Mesendoderm (in vitro differentiated cells): ENCODE measurements at regions not wholly inside any gene's neighbourhood (a gene's known extent, or its start where the extent isn't known, plus 50 kb on each side); places are given as distances from the start of the nearest gene placed in this dataset.

Experiments used
- DNase-seq: peaks from one replicate; pipeline ENCODE4 v3.0.0; 2013
- H2AK5ac ChIP-seq: 2 replicates; pipeline ENCODE4 v1.6.1; 2013; ENCODE audit warnings: low read length, inconsistent platforms
- H2BK120ac ChIP-seq: 2 replicates; pipeline ENCODE4 v1.6.1; 2013; ENCODE audit warnings: low read depth, mild to moderate bottlenecking, low read length, moderate library complexity, mixed read lengths
- H2BK15ac ChIP-seq: replicated peaks from 2 replicates; pipeline ENCODE4 v1.6.1; 2013; ENCODE audit warnings: low read depth, mild to moderate bottlenecking, moderate library complexity
- H2BK5ac ChIP-seq: 2 replicates; pipeline ENCODE4 v1.6.1; 2013; ENCODE audit warnings: low read length, inconsistent platforms
- H3K18ac ChIP-seq: 2 replicates; pipeline ENCODE4 v1.6.1; 2013; ENCODE audit warnings: mild to moderate bottlenecking, low read length, mixed read lengths
- H3K23ac ChIP-seq: one replicate; pipeline ENCODE4 v1.6.1; 2013; ENCODE audit warnings: low read length
- H3K27ac ChIP-seq: 2 replicates; pipeline ENCODE4 v1.5.1; 2013; ENCODE audit warnings: low read depth, mild to moderate bottlenecking, inconsistent platforms, low read length, moderate library complexity
- H3K27me3 ChIP-seq: 2 replicates; pipeline ENCODE4 v1.6.1; 2013; ENCODE audit warnings: low read length, control low read depth, mild to moderate bottlenecking, inconsistent platforms; ENCODE audit not compliant: insufficient read depth, poor library complexity
- H3K36me3 ChIP-seq: 2 replicates; pipeline ENCODE4 v1.6.1; 2013; ENCODE audit warnings: low read length, inconsistent platforms; ENCODE audit not compliant: control insufficient read depth, insufficient read depth
- H3K4ac ChIP-seq: one replicate; pipeline ENCODE4 v1.6.1; 2013; ENCODE audit warnings: low read depth, mild to moderate bottlenecking, low read length, moderate library complexity
- H3K4me1 ChIP-seq: 2 replicates; pipeline ENCODE4 v1.6.1; 2013; ENCODE audit warnings: low read depth, low read length, inconsistent platforms; ENCODE audit not compliant: control insufficient read depth
- H3K4me2 ChIP-seq: 2 replicates; pipeline ENCODE4 v1.6.1; 2013; ENCODE audit warnings: low read length
- H3K4me3 ChIP-seq: 2 replicates; pipeline ENCODE4 v1.5.1; 2013; ENCODE audit warnings: mild to moderate bottlenecking, low read length
- H3K56ac ChIP-seq: one replicate; pipeline ENCODE4 v1.6.1; 2013; ENCODE audit warnings: low read length
- H3K79me1 ChIP-seq: 2 replicates; pipeline ENCODE4 v1.6.1; 2013; ENCODE audit warnings: low read length, inconsistent platforms
- H3K79me2 ChIP-seq: 2 replicates; pipeline ENCODE4 v1.6.1; 2013; ENCODE audit warnings: mild to moderate bottlenecking, low read length; ENCODE audit not compliant: control insufficient read depth, insufficient read depth
- H3K9ac ChIP-seq: 2 replicates; pipeline ENCODE4 v1.6.1; 2013; ENCODE audit warnings: low read length, inconsistent platforms
- H4K5ac ChIP-seq: one replicate; pipeline ENCODE4 v1.6.1; 2013; ENCODE audit warnings: low read length
- H4K8ac ChIP-seq: one replicate; pipeline ENCODE4 v1.6.1; 2013; ENCODE audit warnings: low read depth, mild to moderate bottlenecking, control low read depth, low read length, moderate library complexity
- WGBS: extraction: QIAGEN DNeasy Blood & Tissue Kit; methylation state at CpG from one replicate; pipeline ENCODE4 v1.1.7; 2013; ENCODE audit warnings: low lambda C conversion rate, missing lambda C conversion rate; ENCODE audit not compliant: insufficient coverage; ENCODE audit errors: extremely low coverage; 5-methylcytosine and 5-hydroxymethylcytosine counted together

DNA sequence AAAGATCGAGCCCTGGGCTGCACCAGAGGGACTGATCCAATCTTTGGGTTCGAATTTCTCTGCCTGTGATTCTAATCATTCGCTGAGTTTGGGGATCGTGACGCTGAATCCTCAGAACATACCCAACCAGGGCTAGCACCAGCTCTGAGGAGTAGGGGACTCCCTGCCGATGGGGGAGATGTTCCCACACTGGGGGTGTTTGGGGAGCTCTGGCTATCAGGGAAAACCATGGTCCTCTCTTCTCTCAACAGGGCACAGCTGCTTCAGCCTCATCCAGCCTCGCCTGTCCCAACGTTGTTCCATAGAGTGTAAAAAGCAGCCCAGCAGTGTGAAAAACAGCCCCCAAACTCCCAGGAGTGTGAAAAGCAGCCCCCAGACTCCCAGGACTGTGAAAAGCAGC lies 136.6 kb downstream of the ANKRD60 start:
- H3K23ac ChIP-seq = no peak overlapping the region
- H2BK15ac ChIP-seq = no peak overlapping the region
- no peak overlapping the region for H4K8ac ChIP-seq
- no peaks in the 10 kb centered on the region for H3K36me3 ChIP-seq
- H3K9ac ChIP-seq = no peak overlapping the region
- no peak overlapping the region for H3K56ac ChIP-seq
- no peak overlapping the region for H3K4me3 ChIP-seq
- no peak for DNase-seq
- H3K4me1 ChIP-seq = no peaks in the 10 kb centered on the region
- no peak overlapping the region for H2BK5ac ChIP-seq
- no peak overlapping the region for H3K4ac ChIP-seq
- H3K79me2 ChIP-seq = no peaks in the 10 kb centered on the region
- H4K5ac ChIP-seq = no peak overlapping the region
- H2AK5ac ChIP-seq = no peak overlapping the region
- no peaks in the 10 kb centered on the region for H3K27me3 ChIP-seq
- no CpG with 5 or more reads among the region's 8 CpGs for WGBS
- H3K27ac ChIP-seq = no peak overlapping the region
- H3K79me1 ChIP-seq = no peaks in the 10 kb centered on the region
- no peak overlapping the region for H3K18ac ChIP-seq
- no peak overlapping the region for H2BK120ac ChIP-seq
- no peak overlapping the region for H3K4me2 ChIP-seq

DNA sequence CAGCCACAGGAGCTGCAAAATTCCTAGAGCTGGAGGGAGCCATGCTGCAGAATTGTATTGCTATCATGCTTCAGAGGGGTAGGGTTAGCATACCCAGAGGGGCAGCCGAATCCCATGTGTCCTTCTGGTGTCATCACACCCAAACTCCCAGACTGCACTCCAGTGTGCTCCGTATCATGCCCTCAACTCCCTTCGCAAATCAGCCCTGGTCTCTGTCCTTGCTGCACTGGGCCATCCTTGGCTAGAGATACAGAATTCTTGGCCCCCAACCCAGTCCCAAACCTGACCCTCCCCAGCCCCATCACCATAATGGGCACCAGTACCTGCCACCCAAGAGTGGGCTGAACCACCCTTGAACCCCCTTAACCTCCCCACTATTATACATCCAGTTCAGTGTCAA lies 138.3 kb downstream of the ANKRD60 start:
- no peaks in the 10 kb centered on the region for H3K27me3 ChIP-seq
- no peaks in the 10 kb centered on the region for H3K4me1 ChIP-seq
- no peaks in the 10 kb centered on the region for H3K79me1 ChIP-seq
- no peak overlapping the region for H3K4me2 ChIP-seq
- no peak overlapping the region for H4K8ac ChIP-seq
- no peak overlapping the region for H3K9ac ChIP-seq
- no peak overlapping the region for H2AK5ac ChIP-seq
- no peak overlapping the region for H3K56ac ChIP-seq
- no peaks in the 10 kb centered on the region for H3K79me2 ChIP-seq
- H3K27ac ChIP-seq = no peak overlapping the region
- WGBS = no CpG with 5 or more reads among the region's 3 CpGs
- no peak overlapping the region for H3K4me3 ChIP-seq
- H3K36me3 ChIP-seq = no peaks in the 10 kb centered on the region
- H2BK5ac ChIP-seq = no peak overlapping the region
- H2BK15ac ChIP-seq = no peak overlapping the region
- no peak overlapping the region for H2BK120ac ChIP-seq
- no peak for DNase-seq
- H3K4ac ChIP-seq = no peak overlapping the region
- H4K5ac ChIP-seq = no peak overlapping the region
- H3K18ac ChIP-seq = no peak overlapping the region
- H3K23ac ChIP-seq = no peak overlapping the region

DNA sequence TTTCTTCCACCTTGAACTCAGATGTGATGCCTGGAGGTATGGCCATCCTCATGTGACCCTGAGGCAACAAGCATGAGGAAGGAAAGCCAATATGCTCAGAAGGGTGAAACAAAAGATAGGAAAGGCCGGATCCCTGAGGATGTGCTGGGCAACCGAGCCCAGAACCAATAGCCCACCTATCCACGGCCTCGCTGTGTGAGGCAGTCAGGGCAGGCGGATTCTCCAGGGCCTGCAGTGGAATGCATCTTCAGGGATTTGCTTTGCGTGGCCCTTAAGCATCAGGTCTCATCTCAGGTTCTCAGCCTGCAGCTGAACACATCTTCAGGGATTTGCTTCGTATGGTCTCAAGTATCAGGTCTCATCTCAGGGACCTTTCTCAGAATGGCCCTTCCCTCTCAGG lies 139.8 kb downstream of the ANKRD60 start:
- Histone ChIP-seq H2BK120ac (no peak overlapping the region), H3K27me3 (no peaks in the 10 kb centered on the region), H3K79me1 (no peaks in the 10 kb centered on the region), H3K56ac (no peak overlapping the region), H3K4me1 (no peaks in the 10 kb centered on the region), H4K8ac (no peak overlapping the region), H3K23ac (no peak overlapping the region), H3K27ac (no peak overlapping the region), H2AK5ac (no peak overlapping the region), H3K79me2 (no peaks in the 10 kb centered on the region), H3K4ac (no peak overlapping the region), H3K36me3 (no peaks in the 10 kb centered on the region), H3K18ac (no peak overlapping the region), H2BK15ac (no peak overlapping the region), H3K4me2 (no peak overlapping the region), H2BK5ac (no peak overlapping the region), H4K5ac (no peak overlapping the region), H3K4me3 (no peak overlapping the region), H3K9ac (no peak overlapping the region)
- WGBS = no CpG with 5 or more reads among the region's 7 CpGs
- no peak for DNase-seq

DNA sequence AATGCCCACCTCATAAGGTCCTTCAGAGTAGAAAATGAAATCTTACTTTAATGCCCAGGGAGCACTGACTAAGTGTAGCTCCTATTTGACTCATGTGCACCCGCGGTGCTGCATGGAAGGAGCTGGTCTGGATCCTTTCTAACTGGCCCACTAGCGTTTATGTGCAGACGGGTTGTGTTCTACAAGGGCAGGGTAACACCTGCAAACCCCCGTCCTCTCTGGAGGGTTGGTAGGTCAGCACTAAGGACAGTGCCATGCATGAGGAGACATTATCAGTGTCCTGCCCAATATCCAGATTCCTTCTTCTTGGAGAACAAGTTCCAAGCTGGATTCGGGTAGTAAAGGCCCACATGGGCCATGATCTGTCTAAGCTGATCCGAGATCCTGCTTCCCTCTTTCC lies 140.3 kb downstream of the ANKRD60 start:
- H3K18ac ChIP-seq = no peak overlapping the region

DNA sequence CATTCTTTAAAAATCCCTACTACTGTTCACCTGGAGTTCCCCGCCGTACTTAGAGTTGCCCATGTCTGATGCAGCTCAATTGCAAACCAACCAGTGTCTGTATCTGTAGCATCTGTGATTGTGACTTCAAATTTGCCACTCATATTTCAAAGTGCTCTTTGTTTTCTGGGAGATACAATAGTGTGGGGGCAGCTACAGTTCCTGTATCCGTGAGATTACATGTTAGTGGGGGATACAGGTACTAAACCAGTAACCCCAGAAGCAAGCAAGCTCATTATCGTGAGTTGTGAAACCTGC lies 140.9 kb downstream of the ANKRD60 start:
- Histone ChIP-seq H2BK120ac (no peak overlapping the region), H3K4me1 (no peaks in the 10 kb centered on the region), H3K27me3 (no peaks in the 10 kb centered on the region), H2AK5ac (no peak overlapping the region), H3K18ac (no peak overlapping the region), H3K4me2 (no peak overlapping the region), H3K27ac (no peak overlapping the region), H3K56ac (no peak overlapping the region), H4K8ac (no peak overlapping the region), H3K4me3 (no peak overlapping the region), H2BK15ac (no peak overlapping the region), H3K79me1 (no peaks in the 10 kb centered on the region), H3K23ac (no peak overlapping the region), H4K5ac (no peak overlapping the region), H3K4ac (no peak overlapping the region), H3K36me3 (no peaks in the 10 kb centered on the region), H2BK5ac (no peak overlapping the region), H3K79me2 (no peaks in the 10 kb centered on the region), H3K9ac (no peak overlapping the region)
- no CpG with 5 or more reads among the region's 4 CpGs for WGBS
- no peak for DNase-seq

More for the DNA sequence above, 140.3 kb downstream of the ANKRD60 start:
- no peaks in the 10 kb centered on the region for H3K79me2 ChIP-seq
- H3K4me3 ChIP-seq = no peak overlapping the region
- no peaks in the 10 kb centered on the region for H3K36me3 ChIP-seq
- no peak overlapping the region for H2BK120ac ChIP-seq
- H3K79me1 ChIP-seq = no peaks in the 10 kb centered on the region
- DNase-seq = no peak
- no peak overlapping the region for H3K4ac ChIP-seq
- H4K5ac ChIP-seq = no peak overlapping the region
- no peak overlapping the region for H2AK5ac ChIP-seq
- no peaks in the 10 kb centered on the region for H3K4me1 ChIP-seq
- no peak overlapping the region for H3K9ac ChIP-seq
- no peak overlapping the region for H3K27ac ChIP-seq
- H2BK15ac ChIP-seq = no peak overlapping the region
- H2BK5ac ChIP-seq = no peak overlapping the region
- H3K23ac ChIP-seq = no peak overlapping the region
- no peak overlapping the region for H3K56ac ChIP-seq
- no peak overlapping the region for H4K8ac ChIP-seq
- H3K27me3 ChIP-seq = no peaks in the 10 kb centered on the region
- H3K4me2 ChIP-seq = no peak overlapping the region
- no CpG with 5 or more reads among the region's 7 CpGs for WGBS

DNA sequence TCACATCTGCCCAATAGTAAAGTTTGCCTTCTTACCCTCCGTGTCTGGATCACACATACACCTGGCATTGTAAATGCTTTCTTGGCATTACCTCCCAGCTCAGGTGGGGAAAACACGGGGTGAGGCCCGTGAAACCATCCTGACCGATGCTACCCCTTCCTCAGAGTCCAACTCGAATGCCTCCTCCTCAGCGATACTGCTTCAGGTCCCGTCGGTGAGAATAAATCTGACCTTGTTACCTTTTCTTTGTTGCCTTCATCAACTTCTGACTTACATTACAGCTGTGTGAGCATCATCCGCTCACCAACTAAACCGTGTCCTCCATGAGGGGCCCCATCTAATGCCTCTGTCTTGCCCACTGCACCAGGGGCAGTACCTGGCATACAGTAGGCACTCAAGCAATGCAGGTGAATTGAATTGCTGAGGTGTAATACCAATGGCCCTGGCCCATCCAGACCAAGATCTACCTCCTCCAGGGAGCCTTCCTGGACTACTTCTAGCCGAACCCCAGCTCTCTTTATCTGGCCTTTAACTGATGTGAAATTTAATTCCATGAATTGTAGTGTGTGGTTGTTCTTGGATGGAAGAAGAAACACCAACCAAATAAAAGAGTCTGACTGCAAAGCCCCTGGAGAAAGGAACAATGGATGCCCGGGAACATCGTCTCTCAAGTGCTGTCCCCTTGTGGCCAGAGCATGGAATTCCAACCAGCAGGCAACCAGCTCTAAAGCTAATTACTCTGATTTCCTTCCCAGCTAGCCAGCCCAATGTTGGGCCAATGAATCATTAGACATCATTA lies 141.5 kb downstream of the ANKRD60 start:
- Histone ChIP-seq H3K18ac (no peak overlapping the region), H3K36me3 (no peaks in the 10 kb centered on the region), H3K23ac (no peak overlapping the region), H2BK15ac (no peak overlapping the region), H3K4ac (no peak overlapping the region), H3K9ac (no peak overlapping the region), H2BK5ac (no peak overlapping the region), H3K79me2 (no peaks in the 10 kb centered on the region), H3K27me3 (no peaks in the 10 kb centered on the region), H3K27ac (no peak overlapping the region), H3K4me1 (no peaks in the 10 kb centered on the region), H2AK5ac (no peak overlapping the region), H3K79me1 (no peaks in the 10 kb centered on the region), H2BK120ac (no peak overlapping the region), H4K5ac (no peak overlapping the region), H3K56ac (no peak overlapping the region), H3K4me3 (no peak overlapping the region), H4K8ac (no peak overlapping the region), H3K4me2 (no peak overlapping the region)
- peak; percentile 58 for DNase-seq
- no CpG with 5 or more reads among the region's 13 CpGs for WGBS
